ENCODE measurements at regions not wholly inside any gene's neighbourhood (a gene's known extent, or its start where the extent isn't known, plus 50 kb on each side); places are given as distances from the start of the nearest gene placed in this dataset.

GRCh38 chrX:51182545-51182944 is 150.1 kb upstream of the NUDT10 start:
- intact Hi-C loops (cut with micrococcal nuclease), result no loop called here

GRCh38 chrX:51192104-51192503 is 140.5 kb upstream of the NUDT10 start:
- Mint-ChIP-seq H3K4me1 (peaks cover 9% of the 10 kb centered on the region), H3K36me3 (ENCODE audit: low read depth) (peaks cover 7% of the 10 kb centered on the region), H3K9me3 (peaks cover 11% of the 10 kb centered on the region), H3K4me3 (no peak overlapping the region), H3K27me3 (no peaks in the 10 kb centered on the region), H3K27ac (no peak overlapping the region)
- POLR2A ChIA-PET, result no interaction called here
- intact Hi-C loops (cut with micrococcal nuclease), result no loop called here
- TF ChIP-seq CTCF (IDR thresholded peaks at IDR 0.05), result no peak
- DNase-seq, result no peak
- CTCF ChIA-PET, result no interaction called here
- ATAC-seq (ENCODE audit: low read depth), result no peak

More at GRCh38 chrX:51182545-51182944, 150.1 kb upstream of the NUDT10 start:
- Mint-ChIP-seq H3K36me3 (ENCODE audit: low read depth) (no peaks in the 10 kb centered on the region), H3K9me3 (no peaks in the 10 kb centered on the region), H3K27me3 (no peaks in the 10 kb centered on the region), H3K4me3 (no peak overlapping the region), H3K27ac (no peak overlapping the region), H3K4me1 (peaks cover 3% of the 10 kb centered on the region)
- CTCF ChIA-PET, result no interaction called here
- ATAC-seq (ENCODE audit: low read depth) (no peak), DNase-seq (no peak)
- POLR2A ChIA-PET, result no interaction called here
- TF ChIP-seq CTCF (IDR thresholded peaks at IDR 0.05), result no peak

GRCh38 chrX:51215266-51215665 is 117.4 kb upstream of the NUDT10 start:
- Mint-ChIP-seq H3K4me3 (no peak overlapping the region), H3K4me1 (no peaks in the 10 kb centered on the region), H3K9me3 (no peaks in the 10 kb centered on the region), H3K36me3 (ENCODE audit: low read depth) (no peaks in the 10 kb centered on the region), H3K27ac (no peak overlapping the region), H3K27me3 (no peaks in the 10 kb centered on the region)
- DNase-seq (no peak), ATAC-seq (ENCODE audit: low read depth) (no peak)
- ChIA-PET CTCF (no interaction called here), POLR2A (no interaction called here)
- intact Hi-C loops (cut with micrococcal nuclease), result no loop called here
- TF ChIP-seq CTCF (IDR thresholded peaks at IDR 0.05), result no peak

GRCh38 chrX:51215856-51216255 is 116.8 kb upstream of the NUDT10 start:
- H3K36me3 Mint-ChIP-seq (ENCODE audit: low read depth), result no peaks in the 10 kb centered on the region
- no peak for TF ChIP-seq CTCF (IDR thresholded peaks at IDR 0.05)
- H3K9me3 Mint-ChIP-seq, result no peaks in the 10 kb centered on the region
- POLR2A ChIA-PET, result no interaction called here
- CTCF ChIA-PET, result no interaction called here
- DNase-seq (no peak), ATAC-seq (ENCODE audit: low read depth) (no peak)
- H3K4me3 Mint-ChIP-seq, result no peak overlapping the region
- no peaks in the 10 kb centered on the region for H3K27me3 Mint-ChIP-seq
- H3K4me1 Mint-ChIP-seq, result no peaks in the 10 kb centered on the region
- H3K27ac Mint-ChIP-seq, result no peak overlapping the region
- intact Hi-C loops (cut with micrococcal nuclease), result no loop called here

GRCh38 chrX:51242212-51242611 is 90.4 kb upstream of the NUDT10 start:
- CTCF ChIA-PET, result no interaction called here
- POLR2A ChIA-PET, result no interaction called here
- peaks cover 20% of the 10 kb centered on the region for H3K9me3 Mint-ChIP-seq
- H3K4me1 Mint-ChIP-seq, result no peaks in the 10 kb centered on the region
- TF ChIP-seq CTCF (IDR thresholded peaks at IDR 0.05), result no peak
- H3K36me3 Mint-ChIP-seq (ENCODE audit: low read depth), result peaks cover 13% of the 10 kb centered on the region
- H3K27me3 Mint-ChIP-seq, result no peaks in the 10 kb centered on the region
- H3K27ac Mint-ChIP-seq, result no peak overlapping the region
- ATAC-seq (ENCODE audit: low read depth) (no peak), DNase-seq (no peak)
- intact Hi-C loops (cut with micrococcal nuclease), result no loop called here
- H3K4me3 Mint-ChIP-seq, result no peak overlapping the region

Data from activated B cell treated with CpG ODN at 0.5 μM for 24 hours (primary cell).